GM19023 (cell line): ENCODE measurements at regions not wholly inside any gene's neighbourhood (a gene's known extent, or its start where the extent isn't known, plus 50 kb on each side); places are given as distances from the start of the nearest gene placed in this dataset.

Experiments used
- ATAC-seq: cut with Tn5 transposase; IDR thresholded peaks from one replicate; pipeline ENCODE4 v1.9.1; 2021; ENCODE audit warnings: mild to moderate bottlenecking, moderate library complexity; ENCODE audit not compliant: unreplicated experiment

DNA sequence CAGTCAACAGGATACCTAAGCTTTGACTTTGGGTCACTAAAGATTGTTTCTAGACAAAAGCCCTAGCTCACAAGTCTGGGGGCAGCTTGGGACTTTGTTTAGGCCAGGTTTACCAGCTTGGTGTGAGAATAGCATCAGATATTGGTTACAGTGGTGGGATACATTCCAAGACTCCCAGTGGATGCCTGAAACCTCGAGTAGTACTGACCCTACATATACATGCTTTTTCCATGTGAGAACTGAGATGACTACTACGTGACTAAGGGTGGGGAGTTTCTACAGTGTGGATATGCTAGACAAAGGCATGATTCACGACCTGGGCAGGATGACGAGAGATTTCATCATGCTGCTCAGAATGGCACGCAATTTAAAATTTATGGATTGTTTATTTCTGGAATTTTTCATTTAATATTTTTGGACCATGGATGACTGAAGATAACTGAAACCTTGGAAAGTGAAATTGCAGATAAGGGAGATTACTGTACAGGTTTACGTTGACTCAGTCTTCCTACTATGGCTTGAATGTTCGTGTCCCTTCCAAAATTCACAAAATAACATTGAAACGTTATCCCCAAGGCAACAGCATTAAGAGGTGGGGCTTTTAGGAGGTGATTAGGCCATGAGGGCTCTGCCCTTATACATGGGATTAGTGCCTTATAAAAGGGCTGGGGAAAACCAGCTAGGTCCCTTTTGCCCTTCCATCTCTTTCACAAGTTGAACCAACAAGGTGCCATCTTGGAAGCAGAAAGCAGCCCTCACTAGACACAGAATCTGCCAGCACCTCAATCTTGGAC is 50.2 kb upstream of the CTAGE1 start:
- no peak for ATAC-seq

DNA sequence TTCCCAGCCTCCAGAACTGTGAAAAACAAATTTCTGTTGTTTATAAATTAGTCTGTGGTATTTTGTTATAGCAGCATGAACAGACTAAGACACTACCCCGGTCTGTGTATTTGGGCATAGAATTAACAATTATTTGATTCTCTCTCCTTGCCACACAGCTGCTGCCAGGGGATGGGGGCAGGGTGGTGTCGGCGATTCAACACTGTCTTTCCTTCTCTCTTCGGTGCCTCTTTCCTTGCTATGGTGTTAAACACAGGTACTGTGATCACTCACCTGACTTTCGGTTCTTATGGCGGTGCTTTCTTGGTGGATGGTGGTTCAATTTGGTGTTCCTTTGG is 50.8 kb upstream of the CTAGE1 start:
- ATAC-seq = no peak

DNA sequence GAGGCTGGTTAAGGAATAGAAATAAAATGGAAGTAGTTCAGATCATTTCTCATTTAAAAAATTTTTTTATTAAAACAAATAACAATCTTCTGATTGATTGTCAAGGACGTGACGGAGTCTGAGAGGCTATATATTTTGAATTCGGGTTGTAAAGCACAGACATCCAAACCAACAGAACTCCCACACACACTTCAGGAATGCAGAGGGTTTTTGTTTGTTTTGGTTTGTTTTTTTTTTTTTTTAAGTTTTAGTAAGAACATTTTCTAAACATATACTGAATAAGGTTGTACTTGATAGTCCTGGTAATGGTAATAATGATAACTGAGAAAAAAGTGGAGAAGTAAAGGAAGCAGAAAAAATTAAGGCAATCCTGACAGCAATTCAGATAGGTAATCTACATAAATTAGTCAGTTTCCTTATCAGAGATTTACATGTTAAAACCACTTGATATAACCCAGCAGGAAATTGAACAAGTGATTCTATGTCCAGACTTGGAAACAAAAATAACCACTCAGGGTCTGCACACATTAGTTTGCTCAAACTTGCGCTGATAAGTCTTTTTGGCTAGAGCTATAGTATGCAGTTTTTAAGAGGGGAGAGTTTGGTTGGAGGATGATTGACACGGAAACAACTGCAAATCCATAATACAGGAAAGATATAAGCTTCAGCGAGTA is 51.5 kb upstream of the CTAGE1 start:
- no peak for ATAC-seq

DNA sequence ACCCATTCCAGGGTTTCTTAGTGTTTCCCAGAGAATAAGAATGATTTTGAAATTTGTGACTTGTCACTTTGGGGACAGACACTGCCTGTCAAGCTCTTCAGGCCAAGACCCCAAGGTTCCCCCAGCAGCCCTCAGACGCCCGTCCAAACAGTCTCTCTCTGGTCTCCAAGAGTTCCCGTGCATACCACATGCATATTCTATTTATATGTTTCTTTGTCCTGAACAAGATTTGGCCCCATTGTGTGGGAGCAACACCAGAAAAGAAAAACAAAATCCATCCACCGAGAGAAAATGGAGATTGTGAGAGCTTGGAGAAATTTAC is 52.2 kb upstream of the CTAGE1 start:
- ATAC-seq = no peak

DNA sequence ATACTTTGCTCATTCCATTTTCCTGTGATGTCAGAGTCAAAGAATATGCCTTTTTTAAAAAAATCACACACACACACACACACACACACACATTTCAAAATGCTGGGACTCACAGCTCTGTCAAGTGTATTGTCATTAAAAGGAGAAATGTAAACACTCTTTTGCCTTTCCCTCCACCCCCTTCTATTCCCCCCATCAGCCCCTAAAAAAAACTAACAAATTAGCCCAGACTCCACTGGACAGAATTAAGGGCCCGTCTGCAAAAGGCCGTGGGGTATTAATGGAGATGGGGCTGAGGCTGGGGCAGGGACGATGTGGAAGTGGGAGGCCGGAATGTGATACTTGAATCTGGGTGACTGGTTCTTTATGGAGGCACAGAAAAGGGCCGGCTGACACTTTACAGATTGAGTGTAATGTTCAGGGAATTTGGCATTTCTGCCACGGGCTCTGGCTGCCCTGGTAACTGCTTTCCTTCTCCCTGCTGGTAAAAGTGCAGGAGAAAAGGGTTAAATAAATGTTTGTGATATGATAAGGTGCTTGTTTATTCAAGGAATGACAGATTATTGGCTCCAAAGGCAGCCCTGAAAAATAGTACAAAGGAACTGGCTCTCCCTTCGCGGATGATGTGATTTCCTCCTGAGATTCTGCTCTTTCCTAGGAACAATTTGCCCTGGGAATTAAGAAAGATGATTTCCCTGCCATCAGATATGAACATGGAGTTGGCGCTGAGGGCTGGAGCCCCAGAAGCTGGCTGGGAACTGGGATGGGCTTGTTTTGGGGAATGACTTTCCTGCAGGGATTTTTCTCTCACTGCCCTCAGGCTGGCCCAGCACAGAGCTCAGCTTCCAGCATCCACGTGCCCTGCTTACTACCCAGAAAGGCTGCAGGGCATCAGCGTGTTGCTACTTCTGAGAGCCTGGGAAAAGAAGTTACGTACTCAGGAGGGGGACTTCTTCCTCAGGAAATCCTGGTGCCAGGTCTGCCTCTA is 52.8 kb upstream of the CTAGE1 start:
- no peak for ATAC-seq

DNA sequence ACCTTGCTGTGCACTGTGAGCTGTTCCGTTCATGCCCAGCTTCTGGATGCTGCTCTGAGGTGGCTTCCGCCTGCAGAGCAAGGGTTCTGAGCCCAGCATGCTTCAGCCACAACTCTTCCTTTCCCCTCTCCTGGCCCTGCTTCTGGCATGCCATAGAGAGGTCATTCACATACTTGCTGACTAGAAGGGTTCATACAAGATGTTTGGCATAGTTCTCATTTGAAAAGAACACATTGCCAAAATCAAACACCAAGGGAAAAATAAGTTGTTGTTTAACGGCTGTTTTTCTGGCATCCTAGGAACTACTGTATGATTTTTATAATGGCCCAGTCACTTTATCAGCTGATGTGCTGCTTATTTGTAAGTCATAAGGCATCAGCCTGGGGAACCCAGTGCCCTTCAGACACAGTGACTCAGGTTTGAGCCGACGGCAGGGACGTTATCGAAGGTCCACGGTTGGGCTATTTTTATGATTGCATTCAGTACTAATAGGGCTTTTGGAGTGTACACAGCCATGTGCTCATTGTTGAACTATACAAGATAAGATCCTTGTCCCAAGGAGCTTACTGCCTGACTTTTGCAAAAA is 53.9 kb upstream of the CTAGE1 start:
- no peak for ATAC-seq

DNA sequence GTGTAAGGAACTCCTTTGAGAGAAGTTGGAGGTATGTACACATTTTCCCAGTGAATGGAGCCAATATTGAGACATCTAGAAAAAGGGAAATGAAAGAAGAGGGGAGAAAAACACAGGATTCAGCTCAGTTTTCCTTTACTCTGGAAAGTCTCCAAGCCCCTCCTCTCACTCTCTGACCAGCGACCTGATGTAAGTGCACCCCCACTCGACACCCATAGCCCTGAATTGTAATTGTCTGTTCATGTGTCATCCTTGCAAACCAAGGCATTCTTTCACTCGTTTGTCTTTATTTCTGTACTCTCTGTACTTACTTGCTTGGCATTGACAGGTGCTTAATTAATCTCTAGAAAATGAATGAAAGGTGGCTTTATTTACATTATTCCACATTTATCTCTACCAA is 55.7 kb upstream of the CTAGE1 start:
- no peak for ATAC-seq

DNA sequence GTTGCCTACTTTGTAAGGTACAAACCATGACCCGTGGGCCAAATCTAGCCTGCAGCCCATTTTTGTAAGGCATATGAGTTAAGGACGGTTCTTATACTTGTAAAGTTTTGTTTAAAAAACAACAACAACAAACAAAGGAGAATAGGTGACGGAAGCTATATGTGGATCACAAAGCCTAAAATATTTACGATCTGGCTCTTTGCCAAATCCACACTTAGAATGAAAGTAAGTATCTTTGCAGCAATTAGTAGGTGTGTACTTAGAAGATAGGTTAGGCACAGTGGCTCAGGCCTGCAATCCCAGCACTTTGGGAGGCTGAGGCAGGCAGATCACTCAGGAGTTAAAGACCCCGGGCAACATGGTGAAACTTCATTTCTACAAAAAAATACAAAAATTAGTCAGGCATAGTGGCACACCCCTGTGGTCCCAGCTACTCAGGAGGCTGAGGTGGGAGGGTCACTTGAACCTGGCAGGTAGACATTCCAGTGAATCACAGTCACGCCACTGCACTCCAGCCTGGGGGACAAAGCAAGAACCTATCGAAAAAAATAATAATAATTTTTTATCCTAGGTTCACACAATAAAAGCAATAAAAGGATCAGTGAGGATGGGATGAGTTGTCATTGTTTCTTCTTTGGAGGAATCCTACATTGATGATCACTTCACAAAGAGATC is 57.8 kb upstream of the CTAGE1 start:
- no peak for ATAC-seq

DNA sequence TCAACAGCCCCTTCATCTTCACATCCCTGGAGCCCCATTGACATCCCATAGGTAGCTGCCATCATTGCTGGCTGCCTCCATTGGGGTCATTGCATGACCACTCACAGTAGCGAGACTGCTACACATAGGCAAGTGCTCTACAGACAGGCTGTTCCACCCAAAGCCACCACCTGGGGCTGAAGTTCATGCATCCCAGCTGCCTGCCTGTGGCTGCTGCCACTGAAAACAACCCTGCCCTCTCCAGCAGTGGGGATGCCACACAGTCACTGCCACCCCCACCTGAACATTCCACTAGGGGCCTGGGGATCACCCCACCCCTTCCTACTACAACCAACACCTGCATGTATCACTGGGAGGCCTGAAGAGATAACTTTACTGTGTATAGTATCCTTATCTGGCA is 59.5 kb upstream of the CTAGE1 start:
- no peak for ATAC-seq

DNA sequence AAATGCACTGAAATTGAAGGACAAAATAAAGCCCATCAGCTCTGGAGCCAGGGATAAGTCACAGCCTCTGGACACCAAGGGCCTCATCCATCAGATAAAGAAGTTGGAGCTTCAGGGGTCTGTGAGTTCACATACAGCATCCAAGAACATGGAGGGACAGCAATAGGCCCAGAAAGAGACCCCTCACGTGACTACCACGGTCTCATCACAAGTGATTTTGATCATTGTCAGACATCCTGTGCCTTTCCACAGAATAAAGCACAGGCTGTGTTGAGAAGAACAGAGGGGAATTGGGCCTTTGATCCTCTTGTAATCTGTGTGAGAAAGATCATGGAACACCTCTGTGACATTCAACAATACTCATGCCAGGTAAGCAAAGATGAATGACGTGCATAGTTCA is 65.2 kb upstream of the CTAGE1 start:
- no peak for ATAC-seq

DNA sequence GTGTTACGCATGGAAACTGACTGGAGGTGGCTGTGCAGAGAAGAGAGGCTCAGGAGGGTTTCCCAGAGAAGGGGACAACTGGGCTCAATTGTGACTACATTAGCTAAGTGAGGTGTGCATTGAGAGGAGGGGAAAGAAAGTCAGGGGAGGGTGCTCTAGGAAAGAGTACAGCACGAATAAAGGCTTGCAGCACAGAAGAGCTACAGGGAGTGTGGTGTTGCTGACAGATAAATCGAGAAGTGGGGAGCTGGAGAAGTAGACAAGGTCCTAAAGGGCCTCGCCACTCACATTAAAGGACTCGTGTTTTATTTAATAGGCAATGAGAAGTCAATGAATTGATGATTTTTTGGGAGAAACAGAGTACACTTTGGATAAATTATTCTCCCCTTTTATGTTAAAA is 65.7 kb upstream of the CTAGE1 start:
- no peak for ATAC-seq

DNA sequence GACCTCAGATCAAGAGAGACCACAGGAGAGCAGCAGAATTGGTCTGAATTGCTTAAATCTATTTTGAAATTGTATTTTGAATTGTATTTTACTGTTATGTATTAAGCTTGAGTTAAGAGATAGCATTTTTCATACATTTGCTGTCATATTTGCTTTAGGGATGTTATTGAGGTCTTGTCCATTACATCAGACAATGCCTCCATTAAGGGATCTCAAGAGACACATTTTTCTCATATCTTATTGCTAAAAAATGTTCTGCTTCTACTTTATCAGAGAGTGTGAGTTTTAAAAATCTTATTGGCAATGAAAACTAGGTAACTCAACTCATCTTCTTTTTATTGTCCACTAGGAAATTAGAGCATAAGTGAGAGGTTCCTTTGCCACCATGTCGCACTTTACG is 66.8 kb upstream of the CTAGE1 start:
- no peak for ATAC-seq

DNA sequence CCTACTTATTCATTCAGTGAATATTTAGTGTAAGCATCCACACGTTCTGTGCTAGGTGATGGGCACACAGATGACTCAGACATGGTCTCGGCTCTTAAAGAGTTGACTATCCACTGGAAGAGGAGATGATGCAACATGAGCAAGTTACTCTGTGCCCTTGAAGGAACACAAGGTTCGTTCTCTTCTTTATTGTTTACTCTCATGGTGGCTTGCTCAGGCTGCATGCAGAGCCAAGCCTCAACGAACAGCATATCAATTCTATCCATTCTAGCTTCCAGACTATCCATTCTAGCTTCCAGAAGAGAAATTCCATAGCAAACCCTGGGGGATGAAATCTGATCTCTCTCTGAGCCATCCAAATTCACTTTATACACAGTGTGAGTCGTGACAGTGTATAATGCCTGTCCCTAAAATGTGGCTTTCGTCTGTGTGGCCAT is 68.1 kb upstream of the CTAGE1 start:
- ATAC-seq = no peak

DNA sequence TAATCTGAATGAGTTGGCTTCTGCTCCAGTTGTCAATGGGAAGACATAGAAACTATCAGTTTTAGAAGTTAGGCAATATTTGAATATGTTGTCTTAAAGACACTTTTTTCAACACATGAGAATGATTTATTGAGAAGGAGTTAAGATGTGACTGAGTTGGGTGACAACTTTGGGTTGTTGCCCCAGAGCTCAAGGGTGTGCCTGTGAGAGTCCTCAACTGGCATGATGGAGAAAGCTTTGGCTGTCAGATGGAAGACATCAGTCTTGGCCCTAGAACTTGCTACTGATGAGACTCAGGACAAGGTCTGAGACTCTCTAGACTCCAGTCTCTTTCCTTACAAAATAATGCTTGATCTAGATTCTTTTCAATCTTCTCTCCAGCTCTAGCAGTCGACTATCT is 69.0 kb upstream of the CTAGE1 start:
- ATAC-seq = no peak

DNA sequence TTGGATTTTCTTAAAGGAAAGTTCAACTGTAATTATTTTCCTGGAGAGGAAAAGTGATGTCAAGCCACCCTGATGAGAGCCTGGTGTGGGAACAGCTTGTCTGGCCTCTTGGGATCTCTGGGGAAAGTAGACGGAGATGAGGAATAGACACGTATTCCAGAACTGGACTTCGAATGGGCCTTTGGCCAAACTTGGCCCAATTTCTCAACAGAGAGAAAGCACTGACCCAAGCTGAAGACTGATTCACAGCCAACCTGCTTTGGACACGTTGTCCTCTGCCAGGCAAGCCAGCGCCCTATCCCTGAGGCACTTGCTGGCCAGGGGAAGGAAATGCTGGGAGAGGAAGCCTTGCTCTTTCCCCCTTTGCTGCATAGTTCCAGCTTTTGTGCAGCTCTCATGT is 70.8 kb upstream of the CTAGE1 start:
- ATAC-seq = no peak

DNA sequence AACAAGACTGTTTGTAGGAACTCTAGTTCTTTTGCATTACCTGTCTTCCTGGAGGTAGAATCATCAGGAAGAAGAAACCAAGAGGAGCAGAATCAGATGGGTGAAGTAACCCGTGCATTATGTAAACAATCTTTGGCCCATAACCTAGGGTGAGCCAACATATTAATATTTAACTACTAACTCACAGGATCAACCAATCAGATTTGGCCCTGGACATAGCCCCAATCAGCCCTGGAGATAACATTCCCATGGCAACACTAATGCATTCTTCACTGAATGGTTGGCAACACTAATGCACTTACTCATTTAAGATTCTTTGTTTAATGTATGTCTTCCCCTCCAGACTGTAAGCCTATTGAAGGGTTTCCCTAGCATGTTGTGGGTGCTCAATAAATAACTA is 72.0 kb upstream of the CTAGE1 start:
- ATAC-seq = no peak

DNA sequence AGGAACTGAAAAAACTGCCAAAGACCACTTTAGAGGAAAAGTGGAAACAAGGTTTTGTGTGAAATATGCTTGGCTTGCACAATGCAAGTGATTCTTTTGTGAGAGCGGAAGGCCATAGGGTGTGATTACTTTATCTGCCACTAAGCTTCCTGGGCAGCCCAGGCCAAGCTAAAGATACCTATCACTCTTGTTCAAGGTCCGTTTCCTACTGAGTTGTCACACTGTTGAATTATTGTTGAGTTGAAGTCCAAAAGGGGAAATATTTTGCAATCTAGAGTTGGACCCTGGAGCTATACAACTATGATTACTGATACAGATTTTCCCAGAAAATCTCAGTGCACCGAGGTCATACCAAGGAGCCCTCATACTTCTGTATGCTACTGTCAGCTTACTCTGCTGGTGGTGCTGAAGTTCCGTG is 72.7 kb upstream of the CTAGE1 start:
- no peak for ATAC-seq

DNA sequence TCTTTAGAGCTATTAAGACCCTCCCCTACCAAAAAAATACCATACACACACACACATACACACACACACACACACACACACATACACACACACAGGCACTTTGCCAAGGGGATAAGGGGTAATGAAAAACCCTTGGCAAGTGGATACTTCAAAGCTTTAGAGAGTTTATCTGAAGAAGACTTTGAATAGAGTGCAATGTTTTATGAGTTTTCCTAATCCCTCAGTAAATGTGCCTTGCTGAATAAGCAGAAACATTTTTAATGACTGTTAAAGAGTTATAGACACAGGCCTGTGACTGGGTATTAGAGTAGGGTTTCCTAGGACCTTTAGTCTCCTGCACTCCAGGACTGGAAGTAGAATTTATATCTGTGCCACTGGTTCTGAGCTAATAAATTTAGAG is 75.5 kb upstream of the CTAGE1 start:
- ATAC-seq = no peak

DNA sequence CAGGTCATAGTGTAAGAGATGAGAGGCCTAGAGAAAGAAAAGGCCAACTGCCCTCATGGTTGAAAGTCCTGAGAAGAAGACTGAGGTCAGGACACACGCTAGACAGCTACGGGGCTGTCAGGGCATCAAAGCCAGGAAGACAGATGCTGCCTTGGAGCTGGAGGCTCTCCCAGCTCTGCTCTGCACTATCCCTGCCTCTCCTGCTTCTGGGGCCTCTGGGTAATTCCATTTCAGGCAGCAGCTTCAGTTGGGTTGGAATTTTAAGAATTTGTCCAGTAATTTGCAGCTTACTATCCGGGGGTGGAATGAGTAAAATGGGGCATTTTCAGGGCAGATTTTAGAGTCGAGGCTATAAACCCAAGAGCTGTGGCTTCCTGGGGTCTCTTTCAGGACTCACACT is 76.2 kb upstream of the CTAGE1 start:
- no peak for ATAC-seq

DNA sequence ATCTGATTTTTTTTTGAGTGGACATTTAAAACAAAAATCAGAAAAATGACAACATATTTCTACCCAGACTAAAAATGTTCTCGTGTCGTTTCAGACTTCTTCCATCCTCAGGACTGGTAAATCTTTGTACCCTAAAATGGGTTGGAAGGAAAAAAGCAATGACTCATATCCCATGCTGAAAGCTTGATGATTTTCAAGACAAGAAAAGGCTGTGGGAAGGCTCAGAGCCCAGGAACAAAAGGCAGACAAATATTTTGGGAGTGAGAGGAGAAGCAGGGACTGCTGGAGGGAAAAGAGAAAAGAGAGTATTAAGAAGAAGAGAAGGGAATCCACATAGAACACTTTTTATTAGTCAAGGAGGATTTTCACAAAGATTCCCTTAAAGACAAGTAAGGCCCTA is 77.1 kb upstream of the CTAGE1 start:
- no peak for ATAC-seq

DNA sequence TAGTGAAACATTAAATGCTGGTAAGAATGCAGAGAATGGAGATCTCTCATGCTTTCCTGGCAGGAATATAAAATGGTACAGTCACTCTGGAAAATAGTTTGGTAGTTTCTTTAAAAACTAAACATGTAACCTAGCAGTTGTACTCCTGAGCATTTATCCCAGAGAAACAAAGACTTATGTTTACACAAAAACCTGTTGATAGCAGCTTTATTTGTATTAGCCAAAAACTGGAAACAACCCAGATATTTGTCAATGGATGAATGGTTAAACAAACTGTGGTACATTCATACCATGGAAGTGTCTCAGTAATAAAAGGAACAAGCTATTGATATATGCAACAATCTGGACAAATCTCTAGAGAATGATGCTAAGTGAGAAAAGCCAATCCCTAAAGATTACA is 81.7 kb upstream of the CTAGE1 start:
- no peak for ATAC-seq
